ENCODE measurements at regions not wholly inside any gene's neighbourhood (a gene's known extent, or its start where the extent isn't known, plus 50 kb on each side); places are given as distances from the start of the nearest gene placed in this dataset.

DNA sequence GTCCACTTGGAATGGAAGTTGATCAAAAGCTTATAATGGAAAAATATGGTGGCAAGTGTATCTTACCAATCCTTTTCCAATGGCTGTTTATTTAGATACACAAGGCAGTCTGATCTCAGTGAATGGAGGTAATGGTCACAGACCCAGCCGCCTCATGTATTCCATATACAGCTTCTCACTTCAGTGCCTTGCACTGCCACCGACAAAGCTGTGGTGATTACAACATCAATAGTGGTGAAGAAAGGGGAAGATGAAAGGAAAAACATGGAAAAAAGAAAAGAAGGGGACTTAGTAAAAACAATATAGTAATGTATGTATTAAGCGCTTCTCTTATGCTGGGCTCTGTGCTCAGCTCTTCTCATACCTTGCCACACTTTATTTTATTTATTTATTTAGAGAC, 297.3 kb upstream of the RASA1 start:
- in situ Hi-C loops (cut with HindIII; ENCODE audit: low sequenced_read_pairs) = loop anchor here (5.0 kb wide), 1 partner anchor 83 kb away; no protein-coding TSS in a partner anchor

- in situ Hi-C loops (cut with HindIII; ENCODE audit: low sequenced_read_pairs) = loop anchor here (5.0 kb wide), 1 partner anchor 84 kb away; no protein-coding TSS in a partner anchor
These were observed 296.6 kb upstream of the RASA1 start for GRCh38 chr5:86971034-86971571.

GRCh38 chr5:86974955-86975354, 292.7 kb upstream of the RASA1 start:
- in situ Hi-C loops (cut with HindIII; ENCODE audit: low sequenced_read_pairs) = loop anchor here (5.0 kb wide), 1 partner anchor 88 kb away; no protein-coding TSS in a partner anchor

GRCh38 chr5:86977190-86977589, 290.5 kb upstream of the RASA1 start:
- in situ Hi-C loops (cut with HindIII; ENCODE audit: low sequenced_read_pairs) = no loop called here

DNA sequence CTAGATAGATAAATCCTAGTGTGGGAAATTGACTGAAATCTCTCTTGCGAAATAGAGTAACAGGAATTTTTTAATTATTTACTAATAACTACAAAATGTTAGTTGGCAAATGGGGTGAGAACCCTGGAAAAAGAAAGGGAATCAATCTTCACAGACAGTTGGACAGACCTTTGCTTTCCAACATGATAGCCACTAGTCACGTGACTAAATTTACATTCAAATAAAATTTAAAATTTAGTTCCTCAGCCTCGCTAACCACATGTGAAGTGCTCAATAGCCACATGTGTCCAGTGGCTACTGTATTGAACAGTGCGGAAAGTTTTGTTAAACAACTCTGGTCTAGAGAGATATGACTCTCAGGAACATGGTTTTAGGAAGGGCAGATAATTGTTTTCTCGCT, 289.9 kb upstream of the RASA1 start:
- in situ Hi-C loops (cut with HindIII; ENCODE audit: low sequenced_read_pairs) = no loop called here

- in situ Hi-C loops (cut with HindIII; ENCODE audit: low sequenced_read_pairs) = loop anchor here (5.0 kb wide), 1 partner anchor 37 kb away; no protein-coding TSS in a partner anchor
These were observed 287.8 kb upstream of the RASA1 start for GRCh38 chr5:86979811-86980411.

DNA sequence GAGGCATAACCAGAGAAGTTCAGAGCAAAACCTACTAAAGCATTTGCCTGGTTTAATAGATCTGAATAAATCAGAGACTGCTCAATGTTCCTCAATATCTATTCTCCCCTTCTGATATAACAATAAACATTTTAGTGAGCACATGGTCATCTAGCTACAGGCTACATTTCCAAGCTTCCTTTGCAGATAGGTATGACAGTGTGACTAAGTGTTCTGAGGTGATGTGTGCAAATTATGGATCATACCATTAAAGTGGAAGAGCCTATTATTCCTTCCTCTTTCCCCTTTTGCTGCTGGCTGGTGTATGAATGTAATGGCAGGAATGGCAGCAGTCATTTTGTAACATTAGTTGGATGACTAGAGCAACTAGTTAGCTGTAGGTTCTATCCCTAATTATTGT, 285.8 kb upstream of the RASA1 start:
- in situ Hi-C loops (cut with HindIII; ENCODE audit: low sequenced_read_pairs) = loop anchor here (5.0 kb wide), 1 partner anchor 35 kb away; no protein-coding TSS in a partner anchor

- in situ Hi-C loops (cut with HindIII; ENCODE audit: low sequenced_read_pairs) = loop anchor here (5.0 kb wide), 1 partner anchor 34 kb away; no protein-coding TSS in a partner anchor
These were observed 284.5 kb upstream of the RASA1 start for GRCh38 chr5:86983208-86983607.

- in situ Hi-C loops (cut with HindIII; ENCODE audit: low sequenced_read_pairs) = no loop called here
These were observed 280.8 kb upstream of the RASA1 start for GRCh38 chr5:86986837-86987236.

- in situ Hi-C loops (cut with HindIII; ENCODE audit: low sequenced_read_pairs) = no loop called here
These were observed 270.2 kb upstream of the RASA1 start for GRCh38 chr5:86997516-86997915.

DNA sequence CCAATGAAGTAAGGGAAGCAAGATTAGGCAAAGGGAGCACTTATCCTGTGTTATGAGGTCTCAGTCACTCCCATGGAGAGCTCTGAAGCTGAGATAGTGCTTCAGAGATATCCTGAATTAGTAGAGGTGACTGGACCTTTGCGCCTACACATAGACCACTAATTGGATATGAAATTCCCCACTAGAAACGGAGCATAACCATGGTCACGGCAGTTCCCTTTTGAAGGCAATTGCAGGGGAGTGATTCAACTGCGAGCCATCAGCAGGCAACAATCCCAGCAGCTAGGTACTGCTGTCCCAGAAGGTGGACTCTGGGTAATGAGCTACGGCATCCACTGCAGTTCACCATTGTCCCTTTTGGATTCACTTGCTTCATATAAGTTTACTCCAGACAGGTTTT, 267.7 kb upstream of the RASA1 start:
- in situ Hi-C loops (cut with HindIII; ENCODE audit: low sequenced_read_pairs) = no loop called here

GRCh38 chr5:87002485-87002884, 265.2 kb upstream of the RASA1 start:
- in situ Hi-C loops (cut with HindIII; ENCODE audit: low sequenced_read_pairs) = no loop called here

DNA sequence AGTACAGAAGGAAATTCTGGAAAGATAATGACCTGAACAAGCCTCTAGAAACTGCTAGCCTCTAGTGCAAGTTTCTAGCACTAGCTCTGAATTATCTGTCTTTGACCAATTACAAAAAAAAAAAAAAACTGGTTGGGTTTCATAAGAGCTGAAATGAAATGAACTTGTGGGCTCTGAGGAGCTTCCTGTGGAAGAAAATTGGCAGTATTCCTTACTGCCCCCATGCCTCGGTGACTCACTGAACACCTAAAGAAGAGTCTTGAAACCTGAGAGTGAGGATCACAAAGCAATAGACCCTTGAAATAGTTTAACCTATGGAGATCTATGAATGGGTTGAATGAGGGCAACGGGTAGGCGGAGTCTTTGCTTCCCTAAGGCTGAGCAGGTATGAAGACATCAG, 263.6 kb upstream of the RASA1 start:
- in situ Hi-C loops (cut with HindIII; ENCODE audit: low sequenced_read_pairs) = no loop called here

DNA sequence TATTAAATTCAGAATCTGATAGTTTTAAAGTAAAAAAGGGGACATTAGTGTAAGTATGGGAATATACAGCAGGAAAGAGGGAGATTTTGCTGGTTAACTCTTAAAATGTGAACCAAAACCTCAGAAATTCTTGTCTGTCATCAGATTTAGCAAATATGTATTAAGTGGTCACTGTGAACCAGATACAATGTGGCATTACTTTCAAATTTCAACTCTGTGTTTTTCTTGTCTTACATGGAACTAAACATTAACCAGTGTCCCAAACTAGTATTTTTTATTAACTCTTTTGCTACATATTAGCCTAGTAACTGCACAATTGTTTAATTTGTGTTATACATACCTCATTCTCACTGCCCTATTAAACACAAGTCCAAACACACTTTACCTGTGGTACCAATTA, 259.9 kb upstream of the RASA1 start:
- in situ Hi-C loops (cut with HindIII; ENCODE audit: low sequenced_read_pairs) = no loop called here

- in situ Hi-C loops (cut with HindIII; ENCODE audit: low sequenced_read_pairs) = no loop called here
These were observed 258.7 kb upstream of the RASA1 start for GRCh38 chr5:87008751-87009560.

DNA sequence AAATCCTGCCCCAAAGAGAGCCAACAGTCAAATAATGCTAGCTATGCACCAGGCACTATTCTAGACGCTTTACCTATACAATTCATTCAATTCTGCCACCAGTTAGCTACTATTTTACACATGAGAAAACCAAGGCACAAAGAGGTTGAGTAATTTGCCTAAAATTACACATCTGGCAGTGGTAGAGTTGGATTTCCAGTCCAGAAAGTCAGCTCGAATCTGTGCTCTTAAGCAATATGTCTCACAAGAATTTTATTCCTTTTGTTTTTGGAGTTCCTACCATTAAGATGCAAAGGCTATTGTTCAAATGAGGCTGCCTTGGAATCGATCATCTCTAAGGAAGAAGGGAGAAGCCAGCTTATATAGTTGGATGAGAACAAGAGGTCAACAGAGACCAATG, 256.9 kb upstream of the RASA1 start:
- in situ Hi-C loops (cut with HindIII; ENCODE audit: low sequenced_read_pairs) = no loop called here

DNA sequence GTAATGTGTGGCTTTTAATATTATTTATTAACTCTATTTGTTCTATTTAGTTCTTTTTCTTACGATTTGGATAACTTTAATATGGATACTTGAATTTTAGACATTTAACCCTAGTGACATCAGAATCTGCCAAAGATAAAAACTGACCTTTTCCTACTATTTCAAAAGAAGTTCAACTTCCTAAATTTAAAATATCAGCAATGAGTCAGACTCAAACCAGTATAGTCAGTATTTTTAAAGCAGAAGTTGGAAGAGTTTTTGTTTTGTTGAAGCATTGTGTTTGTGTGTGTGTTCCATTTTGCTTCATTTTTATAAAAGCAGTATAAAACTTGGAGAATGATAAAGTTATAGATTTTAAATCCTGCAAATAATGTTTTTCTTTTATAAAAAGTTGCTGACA, 251.8 kb upstream of the RASA1 start:
- in situ Hi-C loops (cut with HindIII; ENCODE audit: low sequenced_read_pairs) = loop anchor here (5.0 kb wide), 1 partner anchor 34 kb away; no protein-coding TSS in a partner anchor

GRCh38 chr5:87020099-87020934, 247.4 kb upstream of the RASA1 start:
- in situ Hi-C loops (cut with HindIII; ENCODE audit: low sequenced_read_pairs) = no loop called here

DNA sequence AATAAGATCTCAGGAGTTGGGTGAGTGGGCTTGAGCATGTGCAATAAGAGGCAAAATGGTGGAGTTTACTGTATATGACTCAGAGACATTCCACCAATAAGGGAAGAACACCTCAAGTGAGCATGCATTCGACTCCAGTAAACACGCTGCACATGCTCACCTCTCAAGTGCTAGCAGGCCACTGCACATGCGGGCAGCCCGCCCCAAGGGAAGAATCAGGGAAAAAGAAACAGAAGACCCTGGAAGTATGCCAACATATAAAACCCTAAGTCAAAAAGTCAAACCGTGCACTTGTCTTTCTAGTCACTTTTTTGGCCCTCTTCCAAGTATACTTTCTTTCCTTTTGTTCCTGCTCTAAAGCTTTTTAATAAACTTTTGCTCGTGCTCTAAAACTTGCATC, 245.3 kb upstream of the RASA1 start:
- in situ Hi-C loops (cut with HindIII; ENCODE audit: low sequenced_read_pairs) = no loop called here

- in situ Hi-C loops (cut with HindIII; ENCODE audit: low sequenced_read_pairs) = no loop called here
These were observed 240.1 kb upstream of the RASA1 start for GRCh38 chr5:87027570-87027969.

GRCh38 chr5:87029951-87030350, 237.7 kb upstream of the RASA1 start:
- in situ Hi-C loops (cut with HindIII; ENCODE audit: low sequenced_read_pairs) = no loop called here
